ENCODE measurements at regions not wholly inside any gene's neighbourhood (a gene's known extent, or its start where the extent isn't known, plus 50 kb on each side); places are given as distances from the start of the nearest gene placed in this dataset.
"Not testable (repeated sequence)": the region's sequence is repeated elsewhere in the genome, so short reads cannot be mapped to it uniquely, and the experiment has no call there.

DNA sequence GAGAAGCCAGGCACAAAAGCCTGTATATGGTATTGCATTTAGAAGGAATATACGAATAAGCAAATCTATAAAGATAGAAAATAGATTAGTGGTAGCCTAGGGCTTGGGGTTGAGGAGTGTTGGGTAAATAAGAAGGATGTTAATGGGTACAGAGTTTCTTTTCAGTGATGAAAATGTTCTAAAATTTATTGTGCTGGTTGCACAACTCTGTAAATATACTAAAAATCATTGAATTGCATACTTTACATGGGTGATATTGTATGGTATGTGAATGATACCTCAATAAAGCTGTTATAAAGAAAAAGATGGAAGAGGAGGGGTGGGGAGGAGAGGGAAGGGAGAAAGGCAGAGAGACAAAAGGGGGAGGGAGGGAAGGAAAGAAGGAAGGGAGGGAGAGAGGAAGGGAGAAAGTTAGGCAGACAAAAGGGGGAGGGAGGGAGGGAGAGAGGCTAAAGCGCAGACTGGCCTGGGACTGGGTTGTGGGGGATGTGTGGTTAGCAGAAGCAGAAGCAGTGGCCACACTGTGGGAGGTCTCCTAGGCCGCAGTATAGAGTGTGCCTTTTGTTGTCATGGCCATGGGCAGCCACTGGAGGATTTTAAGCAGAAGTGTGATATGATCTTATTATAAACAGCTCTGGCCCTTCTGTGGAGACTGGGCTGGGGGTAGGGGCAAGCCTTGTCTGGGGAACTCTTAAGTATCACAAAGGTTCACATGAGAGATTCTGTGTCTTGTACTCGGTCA lies 73.6 kb upstream of the ELK3 start:
- H3K9me3 ChIP-seq, result no peaks in the 10 kb centered on the region
- H3K4me1 ChIP-seq (ENCODE audit: control insufficient read depth in 1 of 2, low read depth in 2 of 2), result no peaks in the 10 kb centered on the region
- no peaks in the 10 kb centered on the region for H3K36me3 ChIP-seq
- TF ChIP-seq, protein P1, sequence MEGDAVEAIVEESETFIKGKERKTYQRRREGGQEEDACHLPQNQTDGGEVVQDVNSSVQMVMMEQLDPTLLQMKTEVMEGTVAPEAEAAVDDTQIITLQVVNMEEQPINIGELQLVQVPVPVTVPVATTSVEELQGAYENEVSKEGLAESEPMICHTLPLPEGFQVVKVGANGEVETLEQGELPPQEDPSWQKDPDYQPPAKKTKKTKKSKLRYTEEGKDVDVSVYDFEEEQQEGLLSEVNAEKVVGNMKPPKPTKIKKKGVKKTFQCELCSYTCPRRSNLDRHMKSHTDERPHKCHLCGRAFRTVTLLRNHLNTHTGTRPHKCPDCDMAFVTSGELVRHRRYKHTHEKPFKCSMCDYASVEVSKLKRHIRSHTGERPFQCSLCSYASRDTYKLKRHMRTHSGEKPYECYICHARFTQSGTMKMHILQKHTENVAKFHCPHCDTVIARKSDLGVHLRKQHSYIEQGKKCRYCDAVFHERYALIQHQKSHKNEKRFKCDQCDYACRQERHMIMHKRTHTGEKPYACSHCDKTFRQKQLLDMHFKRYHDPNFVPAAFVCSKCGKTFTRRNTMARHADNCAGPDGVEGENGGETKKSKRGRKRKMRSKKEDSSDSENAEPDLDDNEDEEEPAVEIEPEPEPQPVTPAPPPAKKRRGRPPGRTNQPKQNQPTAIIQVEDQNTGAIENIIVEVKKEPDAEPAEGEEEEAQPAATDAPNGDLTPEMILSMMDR (IDR thresholded peaks at IDR 0.05), result no peak
- no peak overlapping the region for H3K4me3 ChIP-seq
- no peaks in the 10 kb centered on the region for H3K27me3 ChIP-seq (replicated peaks; ENCODE audit: insufficient read depth)
- no peak overlapping the region for H3K27ac ChIP-seq
- no peak for DNase-seq (ENCODE audit: low spot score)
- ATAC-seq (ENCODE audit: insufficient number of reproducible peaks, low FRiP score, low read depth), result no peak

DNA sequence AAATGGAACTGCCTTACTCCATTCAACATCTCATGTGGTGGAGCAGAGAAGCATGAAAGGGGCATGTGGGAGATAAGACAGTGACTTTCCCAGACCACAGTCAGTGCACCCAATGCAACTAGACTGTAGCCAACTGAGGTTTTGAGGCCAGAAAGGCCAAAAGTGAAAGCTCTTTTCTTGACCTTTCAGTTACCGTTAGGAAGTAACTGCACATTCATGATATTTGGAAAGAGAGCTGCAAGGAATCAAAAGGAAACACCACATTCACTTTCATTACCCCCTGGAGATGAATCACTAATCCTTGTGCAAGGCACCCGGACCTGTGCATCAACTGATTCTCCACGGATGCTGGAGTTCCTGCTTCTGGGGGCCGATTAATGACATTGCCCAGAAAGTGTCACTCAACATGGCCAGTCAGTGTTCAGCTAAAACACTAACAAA lies 72.9 kb upstream of the ELK3 start:
- no peaks in the 10 kb centered on the region for H3K9me3 ChIP-seq
- H3K27ac ChIP-seq, result no peak overlapping the region
- H3K36me3 ChIP-seq, result no peaks in the 10 kb centered on the region
- TF ChIP-seq, protein P1 (IDR thresholded peaks at IDR 0.05), result no peak
- no peak for DNase-seq (ENCODE audit: low spot score)
- no peaks in the 10 kb centered on the region for H3K4me1 ChIP-seq (ENCODE audit: control insufficient read depth in 1 of 2, low read depth in 2 of 2)
- H3K27me3 ChIP-seq (replicated peaks; ENCODE audit: insufficient read depth), result no peaks in the 10 kb centered on the region
- no peak overlapping the region for H3K4me3 ChIP-seq
- ATAC-seq (ENCODE audit: insufficient number of reproducible peaks, low FRiP score, low read depth), result no peak

DNA sequence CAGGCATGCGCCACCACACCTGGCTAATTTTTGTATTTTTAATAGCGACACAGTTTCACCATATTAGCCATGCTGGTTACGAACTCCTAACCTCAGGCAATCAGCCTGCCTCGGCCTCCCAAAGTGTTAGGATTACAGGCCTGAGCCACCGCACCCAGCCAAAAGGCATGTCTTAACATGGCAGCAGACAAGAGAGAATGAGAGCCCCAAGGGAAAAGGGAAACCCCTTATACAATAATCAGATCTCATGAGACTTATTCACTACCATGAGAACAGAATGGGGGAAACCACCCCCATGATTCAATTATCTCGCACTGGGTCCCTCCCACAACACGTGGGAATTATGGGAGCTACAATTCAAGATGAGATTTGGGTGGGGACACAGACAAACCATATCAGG lies 65.9 kb upstream of the ELK3 start:
- H3K4me1 ChIP-seq (ENCODE audit: control insufficient read depth in 1 of 2, low read depth in 2 of 2); H3K27me3 ChIP-seq (replicated peaks; ENCODE audit: insufficient read depth); ATAC-seq (ENCODE audit: insufficient number of reproducible peaks, low FRiP score, low read depth); H3K36me3 ChIP-seq; H3K9me3 ChIP-seq; H3K27ac ChIP-seq; DNase-seq (ENCODE audit: low spot score); H3K4me3 ChIP-seq: not testable (repeated sequence)

DNA sequence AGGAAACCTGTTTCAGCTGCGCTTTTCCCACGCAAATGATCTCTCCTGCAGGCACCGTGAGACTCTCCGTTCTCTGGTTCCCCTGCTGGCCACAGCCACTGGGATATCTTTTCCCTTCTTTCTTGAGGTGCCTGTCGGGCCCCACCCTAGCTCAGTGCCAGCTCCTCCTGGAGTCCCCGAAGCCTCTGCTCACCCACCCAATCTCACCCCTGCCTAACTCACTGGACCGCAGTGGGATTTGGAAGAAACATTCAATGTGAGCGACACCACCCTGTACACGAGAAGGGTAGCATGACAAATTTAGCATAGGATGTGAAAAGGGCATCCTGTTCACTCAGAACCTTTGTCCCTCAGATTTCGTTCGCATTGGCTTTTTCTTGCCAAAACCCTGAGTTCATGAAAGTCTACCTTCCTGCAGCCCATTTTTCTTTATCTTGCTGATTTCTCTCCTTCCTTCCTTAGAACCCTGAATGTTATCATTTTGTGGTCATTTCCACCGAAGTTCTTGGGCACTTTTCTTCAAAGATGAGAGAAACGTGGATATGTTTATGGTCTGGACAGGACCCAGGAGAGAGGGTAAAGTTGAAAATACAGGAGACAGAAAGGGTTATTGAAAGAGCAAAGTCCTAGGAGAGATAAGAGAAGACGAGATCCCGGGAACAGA lies 63.6 kb upstream of the ELK3 start:
- DNase-seq (ENCODE audit: low spot score) (no peak), ATAC-seq (ENCODE audit: insufficient number of reproducible peaks, low FRiP score, low read depth) (no peak)
- TF ChIP-seq, protein P1 (IDR thresholded peaks at IDR 0.05), result no peak
- Histone ChIP-seq H3K4me1 (ENCODE audit: control insufficient read depth in 1 of 2, low read depth in 2 of 2) (peaks cover 0 to 4% of the 10 kb centered on the region in 2 donors), H3K27me3 (replicated peaks; ENCODE audit: insufficient read depth) (no peaks in the 10 kb centered on the region), H3K36me3 (no peaks in the 10 kb centered on the region), H3K9me3 (no peaks in the 10 kb centered on the region), H3K27ac (no peak overlapping the region), H3K4me3 (no peak overlapping the region)

DNA sequence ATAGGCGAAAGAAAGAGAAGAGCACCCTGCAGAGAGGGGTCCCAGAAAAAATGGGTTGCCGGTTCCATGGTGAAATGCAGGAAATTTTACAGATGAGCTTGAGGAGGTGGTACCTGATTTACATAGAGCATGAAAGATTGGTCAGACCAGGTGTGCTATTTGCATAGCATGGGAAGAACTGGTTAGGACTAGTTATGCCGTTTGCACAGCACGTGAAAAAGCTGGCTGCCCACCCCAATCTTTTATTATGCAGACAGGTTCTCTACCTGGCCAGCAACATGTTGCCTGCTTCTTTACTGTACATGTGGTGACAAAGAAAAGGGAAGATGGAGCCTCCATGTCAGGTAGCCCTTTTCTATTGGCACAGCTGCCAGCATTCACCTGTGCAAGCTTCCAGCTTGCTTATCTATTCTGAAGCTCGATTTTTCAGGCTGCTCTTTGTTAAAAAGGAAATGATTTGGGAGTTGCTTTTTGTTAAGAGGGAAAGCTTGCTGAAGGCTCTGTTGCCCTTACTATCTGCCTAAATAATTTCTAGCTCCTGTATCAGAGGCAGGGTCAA lies 62.9 kb upstream of the ELK3 start:
- TF ChIP-seq, protein P1 (IDR thresholded peaks at IDR 0.05), result no peak
- Histone ChIP-seq H3K27me3 (replicated peaks; ENCODE audit: insufficient read depth) (no peaks in the 10 kb centered on the region), H3K4me3 (no peak overlapping the region), H3K36me3 (no peaks in the 10 kb centered on the region), H3K4me1 (ENCODE audit: control insufficient read depth in 1 of 2, low read depth in 2 of 2) (peaks cover 0 to 11% of the 10 kb centered on the region in 2 donors), H3K27ac (no peak overlapping the region), H3K9me3 (no peaks in the 10 kb centered on the region)
- ATAC-seq (ENCODE audit: insufficient number of reproducible peaks, low FRiP score, low read depth) (no peak), DNase-seq (ENCODE audit: low spot score) (no peak)
